DND-41 (cell line): ENCODE measurements at regions not wholly inside any gene's neighbourhood (a gene's known extent, or its start where the extent isn't known, plus 50 kb on each side); places are given as distances from the start of the nearest gene placed in this dataset.

ENCODE experiments used
- ATAC-seq: fragments of 200-7000 bp; cut with Tn5 transposase; 3 replicates; pipeline ENCODE4 v1.9.1; 2021; ENCODE audit warnings: low read depth; ENCODE audit not compliant: insufficient read depth
- DNase-seq: peaks from one replicate; pipeline ENCODE4 v3.0.0-alpha.2; 2020
- H2AFZ ChIP-seq: 2 replicates; pipeline ENCODE4 v1.6.0; 2012; ENCODE audit warnings: low read depth, low read length
- H3K27ac ChIP-seq: 2 replicates; pipeline ENCODE4 v1.5.1; 2012; ENCODE audit warnings: low read length, inconsistent platforms
- H3K27me3 ChIP-seq: fragments of 200-600 bp; sonication (generic); 2 replicates; pipeline ENCODE4 v1.6.0; 2012; ENCODE audit warnings: low read length, mild to moderate bottlenecking, inconsistent platforms; ENCODE audit not compliant: insufficient read depth, poor library complexity
- H3K36me3 ChIP-seq: 2 replicates; pipeline ENCODE4 v1.5.1; 2012; ENCODE audit warnings: low read length, inconsistent platforms; ENCODE audit not compliant: insufficient read depth
- H3K4me1 ChIP-seq: 2 replicates; pipeline ENCODE4 v1.5.1; 2012; ENCODE audit warnings: mild to moderate bottlenecking, low read length; ENCODE audit not compliant: insufficient read depth
- H3K4me2 ChIP-seq: 2 replicates; pipeline ENCODE4 v1.6.0; 2012; ENCODE audit warnings: mild to moderate bottlenecking, moderate library complexity, low read length, inconsistent platforms; ENCODE audit not compliant: insufficient read depth
- H3K4me3 ChIP-seq, 2 experiments: fragments of 200-600 bp in 1 of 2; shearing (Covaris generic) in 1 of 2; 2 replicates each; pipeline ENCODE4 v1.5.1; 2012 to 2016; ENCODE audit warnings: inconsistent platforms in 2 of 2, low read length in 2 of 2, mild to moderate bottlenecking in 2 of 2, low read depth in 1 of 2, moderate library complexity in 1 of 2
- H3K79me2 ChIP-seq: 2 replicates; pipeline ENCODE4 v1.6.0; 2012; ENCODE audit warnings: low read length, inconsistent platforms; ENCODE audit not compliant: insufficient read depth
- H3K9ac ChIP-seq: 2 replicates; pipeline ENCODE4 v1.6.0; 2012; ENCODE audit warnings: low read depth, mild to moderate bottlenecking, inconsistent platforms, low read length, moderate library complexity
- H3K9me3 ChIP-seq: 2 replicates; pipeline ENCODE4 v1.5.1; 2012; ENCODE audit warnings: low read length, moderate library complexity, mild to moderate bottlenecking, inconsistent platforms; ENCODE audit not compliant: insufficient read depth, severe bottlenecking
- H4K20me1 ChIP-seq: 2 replicates; pipeline ENCODE4 v1.6.0; 2012; ENCODE audit warnings: low read length; ENCODE audit not compliant: insufficient read depth
- EZH2 ChIP-seq: IDR thresholded peaks from 3 replicates; pipeline ENCODE4 v1.6.1; 2012; ENCODE audit warnings: borderline replicate concordance, low read depth, mild to moderate bottlenecking, moderate library complexity, low read length, inconsistent platforms; ENCODE audit not compliant: severe bottlenecking
- TF ChIP-seq, protein P1 (sequence below): IDR thresholded peaks from 2 replicates; pipeline ENCODE4 v1.5.1; 2012; ENCODE audit warnings: borderline replicate concordance, low read length, moderate library complexity, mild to moderate bottlenecking; ENCODE audit not compliant: poor library complexity, severe bottlenecking; ENCODE audit errors: extremely low read depth

DNA sequence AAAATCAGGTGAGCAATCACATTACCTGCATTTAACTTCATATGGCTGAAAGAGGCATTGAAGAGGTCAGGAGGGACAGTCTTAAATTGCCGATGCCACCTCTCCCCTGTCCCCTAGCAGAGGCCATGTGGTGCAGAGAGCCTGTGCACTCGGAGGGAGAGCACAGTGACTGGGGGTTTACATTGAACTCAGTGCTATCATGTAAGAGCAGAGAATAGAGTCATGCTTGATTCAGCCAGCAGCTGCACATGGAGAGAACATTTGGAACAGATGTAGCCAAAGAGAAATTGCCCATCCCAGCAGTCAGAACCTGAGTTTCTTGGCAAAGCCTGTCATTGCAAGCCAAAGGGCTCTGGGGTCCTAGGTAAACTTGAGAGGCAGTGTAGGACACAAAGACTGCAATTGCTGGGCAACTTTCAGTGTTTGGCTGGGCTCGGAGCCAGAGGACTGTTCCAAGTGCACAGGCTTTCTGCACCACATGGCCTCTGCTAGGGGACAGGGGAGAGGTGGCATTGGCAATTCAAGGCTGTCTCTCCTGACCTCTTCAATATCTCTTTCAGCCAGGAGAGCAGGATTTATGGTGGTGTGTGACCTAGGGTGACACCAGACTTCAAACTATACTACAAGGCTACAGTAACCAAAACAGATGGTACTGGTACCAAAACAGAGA lies 267.1 kb downstream of the REEP3 start:
- no peak overlapping the region for H2AFZ ChIP-seq
- H3K9me3 ChIP-seq, result no peaks in the 10 kb centered on the region
- H3K27ac ChIP-seq, result no peak overlapping the region
- no peak for ATAC-seq
- H3K36me3 ChIP-seq, result no peaks in the 10 kb centered on the region
- DNase-seq, result no peak
- no peak overlapping the region for H3K4me3 ChIP-seq
- H3K79me2 ChIP-seq, result no peaks in the 10 kb centered on the region
- TF ChIP-seq, protein P1, sequence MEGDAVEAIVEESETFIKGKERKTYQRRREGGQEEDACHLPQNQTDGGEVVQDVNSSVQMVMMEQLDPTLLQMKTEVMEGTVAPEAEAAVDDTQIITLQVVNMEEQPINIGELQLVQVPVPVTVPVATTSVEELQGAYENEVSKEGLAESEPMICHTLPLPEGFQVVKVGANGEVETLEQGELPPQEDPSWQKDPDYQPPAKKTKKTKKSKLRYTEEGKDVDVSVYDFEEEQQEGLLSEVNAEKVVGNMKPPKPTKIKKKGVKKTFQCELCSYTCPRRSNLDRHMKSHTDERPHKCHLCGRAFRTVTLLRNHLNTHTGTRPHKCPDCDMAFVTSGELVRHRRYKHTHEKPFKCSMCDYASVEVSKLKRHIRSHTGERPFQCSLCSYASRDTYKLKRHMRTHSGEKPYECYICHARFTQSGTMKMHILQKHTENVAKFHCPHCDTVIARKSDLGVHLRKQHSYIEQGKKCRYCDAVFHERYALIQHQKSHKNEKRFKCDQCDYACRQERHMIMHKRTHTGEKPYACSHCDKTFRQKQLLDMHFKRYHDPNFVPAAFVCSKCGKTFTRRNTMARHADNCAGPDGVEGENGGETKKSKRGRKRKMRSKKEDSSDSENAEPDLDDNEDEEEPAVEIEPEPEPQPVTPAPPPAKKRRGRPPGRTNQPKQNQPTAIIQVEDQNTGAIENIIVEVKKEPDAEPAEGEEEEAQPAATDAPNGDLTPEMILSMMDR, result no peak
- H3K4me2 ChIP-seq, result no peak overlapping the region
- H4K20me1 ChIP-seq, result no peaks in the 10 kb centered on the region
- H3K9ac ChIP-seq, result no peak overlapping the region
- H3K27me3 ChIP-seq, result no peaks in the 10 kb centered on the region
- no peaks in the 10 kb centered on the region for H3K4me1 ChIP-seq

GRCh38 chr10:63795094-63795860 lies 274.1 kb downstream of the REEP3 start:
- Histone ChIP-seq H3K4me3 (no peak overlapping the region), H3K4me1 (no peaks in the 10 kb centered on the region), H3K36me3 (no peaks in the 10 kb centered on the region), H3K9ac (no peak overlapping the region), H3K27me3 (peaks cover 6% of the 10 kb centered on the region), H4K20me1 (no peaks in the 10 kb centered on the region), H3K79me2 (no peaks in the 10 kb centered on the region), H3K27ac (no peak overlapping the region), H3K4me2 (no peak overlapping the region), H3K9me3 (no peaks in the 10 kb centered on the region), H2AFZ (no peak overlapping the region)
- no peak for DNase-seq
- no peak for TF ChIP-seq EZH2
- TF ChIP-seq, protein P1, result no peak
- no peak for ATAC-seq

- Histone ChIP-seq H3K9ac (no peak overlapping the region), H3K4me2 (no peak overlapping the region), H2AFZ (no peak overlapping the region), H3K36me3 (no peaks in the 10 kb centered on the region), H4K20me1 (no peaks in the 10 kb centered on the region), H3K4me3 (no peak overlapping the region), H3K9me3 (no peaks in the 10 kb centered on the region), H3K27ac (no peak overlapping the region), H3K27me3 (peaks cover 6% of the 10 kb centered on the region), H3K79me2 (no peaks in the 10 kb centered on the region), H3K4me1 (no peaks in the 10 kb centered on the region)
- DNase-seq (no peak), ATAC-seq (no peak)
- TF ChIP-seq, protein P1, result no peak
- TF ChIP-seq EZH2, result no peak
Observed at GRCh38 chr10:63798599-63799498, 277.6 kb downstream of the REEP3 start.
